Amniotic epithelial cell (primary cell): ENCODE measurements at regions not wholly inside any gene's neighbourhood (a gene's known extent, or its start where the extent isn't known, plus 50 kb on each side); places are given as distances from the start of the nearest gene placed in this dataset.
A peak's percentile ranks its signal among the peaks of the same experiment; 100 is the strongest.
"Not testable (repeated sequence)": the region's sequence is repeated elsewhere in the genome, so short reads cannot be mapped to it uniquely, and the experiment has no call there.

Experiments
- DNase-seq: peaks from one replicate; pipeline ENCODE4 v3.0.0-alpha.2; 2010; ENCODE audit warnings: low read depth

GRCh38 chr14:65834812-65835211 is 422.3 kb downstream of the FUT8 start:
- DNase-seq = no peak

DNA sequence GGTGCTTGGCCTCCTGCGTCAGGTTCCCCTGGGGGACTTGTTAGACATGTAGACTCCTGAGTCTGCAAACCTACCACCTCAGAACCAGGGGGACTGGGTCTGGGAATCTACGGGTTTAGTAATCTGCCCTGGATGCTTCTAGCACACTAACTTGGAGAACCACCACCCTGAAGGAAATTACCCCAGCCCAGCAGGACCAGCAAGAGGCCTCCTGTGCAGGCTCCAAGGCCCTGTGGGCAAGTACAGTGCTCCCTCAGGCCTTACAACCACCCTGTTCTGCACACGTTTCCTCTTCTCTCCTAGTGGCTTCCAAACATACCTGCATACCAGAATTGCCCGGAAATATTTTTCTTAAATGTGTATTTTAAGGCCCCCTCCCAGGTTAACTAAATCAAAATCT is 423.0 kb downstream of the FUT8 start:
- no peak for DNase-seq

GRCh38 chr14:65838565-65838964 is 426.0 kb downstream of the FUT8 start:
- no peak for DNase-seq

DNA sequence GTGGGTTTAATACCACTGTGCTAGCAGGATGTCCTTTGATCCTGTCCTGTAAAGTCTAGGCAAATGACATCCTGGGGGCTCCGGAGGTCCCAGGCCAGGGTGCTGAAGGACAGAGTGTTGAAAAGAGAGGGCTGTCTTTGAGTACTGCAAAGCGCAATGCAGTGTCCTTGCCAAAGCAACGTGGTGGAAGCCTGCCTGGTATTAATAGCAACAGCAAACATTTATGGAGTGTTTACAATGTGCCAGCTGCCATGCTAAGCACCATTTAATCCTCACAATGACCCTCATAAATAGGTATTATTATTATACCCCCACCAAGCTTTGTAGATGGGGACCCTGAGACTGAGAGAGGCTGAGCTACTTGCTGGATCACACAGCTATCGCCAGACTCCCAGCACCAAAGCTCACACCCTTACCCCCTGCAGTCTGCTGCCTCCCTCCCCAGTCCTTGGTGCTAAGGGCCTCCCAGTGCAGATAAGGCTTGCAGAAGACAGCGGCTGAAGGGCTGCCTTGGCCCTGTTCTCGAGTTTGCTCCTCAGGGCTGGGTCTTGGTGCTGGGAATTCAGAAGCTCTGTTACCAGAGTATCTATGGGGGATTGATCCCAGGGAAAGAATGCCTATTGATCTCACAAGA is 427.7 kb downstream of the FUT8 start:
- no peak for DNase-seq

GRCh38 chr14:65840786-65841185 is 428.3 kb downstream of the FUT8 start:
- peak; percentile 64 for DNase-seq

DNA sequence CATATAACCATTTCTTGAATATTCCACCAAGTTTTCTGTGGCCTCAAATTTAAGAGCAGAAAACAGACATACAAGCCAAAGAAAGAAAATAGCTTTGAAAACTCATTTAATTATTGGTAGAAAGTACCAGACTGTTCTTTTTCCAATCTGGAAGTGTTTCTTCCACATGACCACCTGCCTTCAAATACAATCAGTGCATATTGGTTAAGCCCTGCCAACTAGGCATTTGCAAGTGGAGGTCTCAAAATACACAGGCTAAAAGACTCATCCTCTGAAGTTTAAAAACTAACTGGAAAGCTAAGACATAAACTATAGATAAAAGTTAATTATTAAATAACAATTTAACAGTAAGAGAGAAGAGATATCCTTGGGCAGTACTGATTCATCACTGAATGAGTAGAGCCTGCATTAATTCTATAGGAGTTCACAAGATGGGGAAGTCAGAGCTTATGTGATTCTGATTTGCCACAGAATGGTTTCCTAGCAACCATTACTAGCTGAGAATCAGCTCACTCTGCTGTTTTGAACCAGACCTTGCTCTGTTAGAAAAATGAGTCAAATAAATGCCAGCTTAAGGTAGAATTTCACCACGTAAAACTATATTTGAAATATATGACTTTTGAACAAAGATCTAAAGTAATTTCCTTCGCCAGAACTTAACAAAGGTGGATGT is 433.8 kb downstream of the FUT8 start:
- no peak for DNase-seq

GRCh38 chr14:65847075-65847847 is 434.7 kb downstream of the FUT8 start:
- no peak for DNase-seq

- not testable (repeated sequence) for DNase-seq
Measured at GRCh38 chr14:65847931-65848330, 435.4 kb downstream of the FUT8 start.

DNA sequence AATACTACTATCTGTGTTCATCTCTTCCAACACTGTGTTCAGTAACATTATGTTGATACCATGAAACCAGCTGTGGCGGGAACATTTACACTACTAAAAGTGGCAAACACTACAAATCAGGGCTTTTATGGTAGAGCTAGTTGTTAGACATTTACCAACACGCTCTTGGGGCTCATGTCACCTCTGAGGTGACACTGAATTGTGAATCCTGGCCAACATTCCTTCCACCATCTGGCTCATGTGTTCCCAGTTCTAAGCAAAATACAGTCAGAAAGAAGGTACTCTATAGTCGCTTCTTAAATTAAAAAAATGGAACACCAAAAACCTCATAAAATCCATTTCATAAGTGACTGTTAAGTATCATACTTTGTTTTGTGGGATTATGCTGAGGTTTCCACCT is 436.6 kb downstream of the FUT8 start:
- no peak for DNase-seq

GRCh38 chr14:65849558-65849957 is 437.0 kb downstream of the FUT8 start:
- DNase-seq = no peak

GRCh38 chr14:65850429-65851135 is 438.1 kb downstream of the FUT8 start:
- DNase-seq = no peak

DNA sequence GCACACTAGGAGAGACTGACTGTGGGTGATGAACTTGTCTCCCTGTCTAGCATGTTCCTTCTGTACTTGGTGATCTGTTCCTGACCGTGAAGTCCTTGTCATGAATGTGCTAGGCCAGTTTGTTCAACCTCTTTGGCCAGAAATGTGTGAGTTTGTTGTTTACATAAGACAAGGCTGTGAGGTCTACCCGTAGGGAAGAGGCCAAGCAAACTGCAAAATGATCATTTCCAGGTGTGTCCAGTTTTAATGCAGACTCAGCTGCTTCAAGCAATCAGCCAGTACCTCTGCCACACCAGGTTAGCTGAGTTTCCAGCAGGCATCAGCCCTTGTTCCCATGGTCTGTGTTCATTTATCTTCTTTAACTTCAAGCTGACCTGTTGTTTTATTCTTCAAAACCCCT is 440.2 kb downstream of the FUT8 start:
- no peak for DNase-seq

- peak; percentile 17 for DNase-seq
Measured at GRCh38 chr14:65853407-65853955, 441.0 kb downstream of the FUT8 start.

DNA sequence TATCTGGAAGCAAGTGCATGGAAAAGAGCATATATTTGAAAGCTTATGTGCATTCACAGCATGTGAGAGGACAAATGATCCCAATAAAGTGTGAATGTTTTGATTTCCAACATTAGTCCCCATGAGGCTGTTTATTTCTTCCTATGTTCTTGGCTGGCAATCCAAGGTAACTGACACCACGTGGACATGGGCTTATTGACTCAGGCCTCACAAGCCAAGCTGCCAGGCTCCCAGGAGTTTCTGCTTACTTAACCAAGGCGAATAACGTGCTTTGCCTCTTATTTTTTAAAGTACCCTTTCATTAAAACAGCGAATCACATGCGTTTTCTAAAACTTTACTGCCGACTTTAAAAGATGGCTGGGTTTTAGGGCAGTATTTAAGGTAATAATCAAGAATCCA is 441.7 kb downstream of the FUT8 start:
- no peak for DNase-seq

DNA sequence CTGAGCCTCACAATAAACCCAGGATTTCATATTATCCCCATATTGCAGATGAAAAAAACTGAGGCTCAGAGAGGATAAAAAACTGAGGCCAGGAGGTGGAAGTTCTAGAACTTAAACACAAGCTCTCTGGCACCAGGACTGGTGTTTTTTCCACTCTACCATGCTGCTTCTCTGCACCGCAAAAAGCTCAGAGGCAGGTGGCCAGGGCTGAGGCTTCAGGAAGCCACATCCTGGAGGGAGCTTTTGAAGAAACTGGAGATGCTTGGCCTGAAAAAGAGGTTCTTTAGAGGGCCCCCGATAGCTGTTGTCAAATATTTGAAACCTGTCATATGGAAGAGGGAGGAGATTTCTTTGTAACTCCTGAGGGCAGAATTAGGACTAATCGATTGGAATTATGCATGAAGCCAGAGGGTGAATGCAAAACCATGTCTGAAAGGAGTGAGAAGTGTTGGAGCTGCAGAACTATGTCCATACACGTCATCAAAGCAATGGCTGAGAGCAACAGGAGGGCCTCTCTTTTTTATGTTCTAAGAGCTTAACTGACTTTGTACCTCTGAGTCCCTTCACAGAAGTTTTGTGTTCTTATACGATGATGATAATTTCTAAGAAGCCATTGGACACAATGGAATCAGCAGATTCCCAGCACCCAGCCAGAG is 448.6 kb downstream of the FUT8 start:
- no peak for DNase-seq

DNA sequence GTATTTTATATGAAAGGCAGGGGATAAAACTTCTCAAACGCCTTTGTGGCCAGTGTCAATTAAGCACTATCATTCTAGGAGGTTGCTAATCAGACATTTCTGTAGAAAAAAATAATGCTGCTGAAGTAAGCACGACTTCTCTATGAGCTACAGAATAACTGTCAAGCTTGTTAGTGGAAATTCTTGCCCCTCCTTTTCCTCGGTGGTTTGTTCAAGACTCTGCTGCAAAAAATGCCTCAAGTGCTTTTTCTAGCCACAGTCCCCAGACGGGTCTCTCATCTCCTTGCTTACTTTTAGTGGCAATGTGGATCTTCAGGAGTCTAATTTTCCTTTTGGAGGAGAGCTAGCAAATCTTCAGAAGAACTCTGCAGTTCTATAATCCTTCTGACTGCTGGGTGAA is 452.0 kb downstream of the FUT8 start:
- DNase-seq = no peak

DNA sequence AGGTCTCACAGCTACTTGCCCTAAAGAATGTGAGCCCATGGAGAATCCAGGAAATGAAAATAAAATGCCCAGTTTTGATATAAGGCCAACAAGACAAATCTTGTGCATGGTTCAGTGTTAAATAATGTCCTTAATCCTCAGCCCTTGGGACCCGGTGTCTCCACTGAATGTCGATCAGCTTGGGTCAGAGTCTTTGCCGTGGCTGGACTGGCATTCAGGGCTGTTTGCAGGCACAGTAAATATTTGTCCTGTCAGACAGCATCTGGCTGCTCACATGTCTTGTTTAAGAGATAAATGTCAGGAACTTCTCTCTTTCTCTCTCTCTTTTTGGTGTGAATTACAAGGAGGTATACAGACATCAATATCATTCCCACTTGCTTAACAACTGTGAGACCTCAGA is 452.5 kb downstream of the FUT8 start:
- DNase-seq = no peak

- no peak for DNase-seq
Measured at GRCh38 chr14:65866448-65866847, 453.9 kb downstream of the FUT8 start.

DNA sequence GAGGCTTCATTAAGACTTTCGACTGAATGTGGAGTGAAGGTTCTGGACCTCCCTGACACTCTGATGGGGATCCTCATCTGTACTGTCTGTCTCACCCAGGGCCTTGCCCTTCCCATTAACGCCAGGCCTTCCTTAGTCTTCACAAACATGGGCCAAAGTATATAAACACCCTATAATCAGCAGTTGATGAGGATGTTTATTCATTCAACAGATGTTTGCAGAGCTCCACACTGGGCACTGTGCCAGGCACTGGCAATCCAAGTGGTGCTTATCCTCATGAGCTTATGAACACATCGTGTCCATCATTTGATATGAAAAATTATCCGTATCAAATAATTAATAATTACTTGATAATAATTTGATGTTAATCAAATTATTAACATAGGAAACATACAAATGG is 454.4 kb downstream of the FUT8 start:
- no peak for DNase-seq

DNA sequence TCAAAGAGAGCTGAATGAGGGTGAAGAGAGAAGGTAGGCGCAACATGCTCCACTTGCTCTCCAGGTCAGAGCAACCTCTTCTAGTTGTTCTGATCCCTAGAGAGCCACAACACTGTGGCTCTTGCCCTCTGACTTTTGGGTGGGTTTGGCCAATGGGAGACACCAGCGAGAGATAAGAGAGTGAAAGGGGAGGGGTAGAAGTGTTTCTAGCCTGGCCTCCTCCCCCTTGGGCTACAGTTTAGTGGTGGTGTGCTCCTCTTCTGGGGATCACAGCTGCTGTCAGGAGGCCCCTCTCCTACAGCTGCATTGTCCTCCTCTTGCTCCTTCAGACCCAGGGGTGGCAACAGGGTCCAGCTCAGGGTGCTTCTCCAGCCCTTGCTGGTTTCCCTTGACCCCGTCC is 454.8 kb downstream of the FUT8 start:
- DNase-seq = no peak

DNA sequence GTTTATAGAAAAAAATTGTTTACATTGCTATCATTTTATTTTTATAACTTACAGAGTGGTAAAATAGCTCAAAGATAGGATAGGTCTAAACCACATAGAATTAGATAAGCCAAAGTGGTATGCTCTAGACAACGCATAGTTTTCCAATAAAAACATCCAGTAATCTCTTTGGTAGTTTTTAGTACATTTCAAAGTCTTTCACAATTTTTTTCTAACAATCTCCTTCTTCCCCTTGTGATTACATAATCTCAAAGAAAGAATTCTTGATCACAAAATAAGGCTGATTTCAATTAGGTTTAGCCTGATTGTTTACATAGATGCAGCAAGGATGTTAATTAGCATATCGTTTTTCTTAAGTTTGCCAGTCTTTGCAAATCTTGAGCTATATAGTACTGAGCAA is 460.0 kb downstream of the FUT8 start:
- peak; percentile 46 for DNase-seq

DNA sequence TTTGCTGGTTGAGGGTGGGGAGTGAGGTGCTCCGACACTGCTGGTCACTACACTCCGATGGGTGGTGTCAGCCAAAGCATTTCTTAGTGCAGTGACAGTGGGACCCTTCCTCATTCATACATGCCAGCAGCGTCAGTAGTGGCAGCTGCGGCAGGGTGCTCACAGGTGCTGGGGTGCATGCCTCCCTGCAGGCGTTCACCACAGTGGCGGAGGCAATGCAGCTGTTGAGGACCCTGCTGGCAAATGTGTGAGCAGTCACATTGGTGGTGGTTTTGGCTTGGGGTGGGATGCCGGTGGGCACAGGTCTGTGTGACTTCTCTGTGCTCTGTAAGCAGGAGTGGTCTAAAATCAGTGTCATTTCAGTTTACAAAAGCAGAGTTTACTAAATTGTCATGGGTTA is 464.6 kb downstream of the FUT8 start:
- no peak for DNase-seq
